Activated CD4-positive, alpha-beta T cell treated with anti-CD3 and anti-CD28 coated beads for 4 hours (primary cell): ENCODE measurements at regions not wholly inside any gene's neighbourhood (a gene's known extent, or its start where the extent isn't known, plus 50 kb on each side); places are given as distances from the start of the nearest gene placed in this dataset.
"Not testable (repeated sequence)": the region's sequence is repeated elsewhere in the genome, so short reads cannot be mapped to it uniquely, and the experiment has no call there.

Experiments
- DNase-seq, 2 donors: peaks; one replicate each; pipeline ENCODE4 v3.0.0-alpha.2; 2020

- DNase-seq, result not testable (repeated sequence)
These were observed 53.1 kb upstream of the LPCAT1 start for GRCh38 chr5:1576851-1577250.

- DNase-seq, result not testable (repeated sequence)
These were observed 52.4 kb upstream of the LPCAT1 start for GRCh38 chr5:1575991-1576714.

- not testable (repeated sequence) for DNase-seq
These were observed 51.7 kb upstream of the LPCAT1 start for GRCh38 chr5:1575491-1575890.

- not testable (repeated sequence) for DNase-seq
These were observed 50.2 kb upstream of the LPCAT1 start for GRCh38 chr5:1574023-1574318.

GRCh38 chr5:1573217-1574022 lies 49.7 kb upstream of the LPCAT1 start:
- not testable (repeated sequence) for DNase-seq
